ENCODE measurements at regions not wholly inside any gene's neighbourhood (a gene's known extent, or its start where the extent isn't known, plus 50 kb on each side); places are given as distances from the start of the nearest gene placed in this dataset.

DNA sequence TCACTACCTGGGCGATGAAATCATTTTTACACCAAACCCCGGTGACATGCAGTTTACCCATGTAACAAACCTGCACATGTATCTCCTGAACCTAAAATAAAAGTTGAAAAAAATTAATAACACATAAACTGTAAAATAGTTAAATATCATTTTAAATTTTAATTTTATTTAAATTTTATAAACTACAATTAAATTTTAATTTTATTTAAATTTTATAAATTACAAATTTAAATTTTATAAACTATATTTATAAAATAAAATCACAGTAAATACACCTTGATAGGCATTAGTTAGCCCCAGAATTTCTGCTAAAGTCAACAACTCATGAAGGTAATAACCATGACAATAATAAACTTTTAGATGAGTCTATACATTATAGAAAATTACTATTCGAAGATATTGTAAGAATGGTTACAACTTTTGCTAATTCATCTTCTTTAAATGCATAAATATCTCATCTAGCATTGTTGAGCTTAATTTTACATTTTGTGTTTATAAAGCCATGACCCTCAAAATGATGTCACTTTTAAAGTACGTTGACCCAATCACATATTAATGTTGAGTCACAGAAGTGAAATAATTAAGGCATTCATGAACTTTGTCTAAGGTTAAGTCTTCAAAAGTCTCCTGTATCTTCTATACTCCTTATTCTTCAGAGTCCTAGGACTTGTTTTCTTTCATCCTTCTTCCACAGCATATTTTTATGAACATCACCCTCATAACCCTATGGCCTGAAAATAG is 755.8 kb upstream of the LCORL start:
- Histone ChIP-seq H3K27me3 (replicated peaks; ENCODE audit: insufficient read depth, low read depth, low read length, poor library complexity) (no peaks in the 10 kb centered on the region), H3K9me3 (ENCODE audit: low read depth, low read length, poor library complexity, severe bottlenecking) (no peaks in the 10 kb centered on the region), H3K4me3 (ENCODE audit: low read depth, low read length, poor library complexity, severe bottlenecking) (no peak overlapping the region), H3K4me1 (ENCODE audit: insufficient read depth, low read length, poor library complexity, severe bottlenecking) (no peaks in the 10 kb centered on the region), H3K36me3 (ENCODE audit: insufficient read depth, low read length, poor library complexity, severe bottlenecking) (no peaks in the 10 kb centered on the region), H3K27ac (ENCODE audit: low read depth, low read length, poor library complexity, severe bottlenecking) (no peak overlapping the region)
- no peak for DNase-seq (ENCODE audit: low spot score)
- CTCF ChIA-PET: no interaction called here
- POLR2A ChIA-PET (ENCODE audit: low non-redundant PET): no interaction called here
- intact Hi-C loops (cut with micrococcal nuclease; ENCODE audit: unreplicated experiment): no loop called here
- no peak for TF ChIP-seq CTCF (conservative IDR thresholded peaks at IDR 0.05; ENCODE audit: low read depth, low read length)
- no peak for TF ChIP-seq EZH2 (IDR thresholded peaks at IDR 0.05; ENCODE audit: borderline replicate concordance, low read depth, low read length, poor library complexity, severe bottlenecking)
- BruUV-seq (replicated peaks): no TSS peak

DNA sequence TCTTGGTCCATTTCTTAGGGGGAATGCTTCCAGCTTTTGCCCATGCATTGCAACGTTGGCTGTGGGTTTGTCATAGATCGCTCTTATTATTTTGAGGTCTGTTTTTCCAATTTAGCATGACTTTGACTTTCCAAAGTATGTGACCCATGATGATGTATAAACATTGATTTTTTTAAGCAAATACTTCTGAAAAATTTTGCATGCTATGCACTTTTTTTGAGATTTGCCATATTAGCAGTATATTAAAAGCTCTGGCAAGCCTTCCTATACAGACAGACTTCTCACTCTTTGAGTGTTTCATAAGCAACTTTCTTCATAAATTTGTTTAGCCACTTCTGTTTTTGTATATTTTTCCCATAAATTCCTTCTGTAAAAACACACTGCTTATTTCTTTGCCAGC is 746.4 kb upstream of the LCORL start:
- Histone ChIP-seq H3K4me3 (ENCODE audit: low read depth, low read length, poor library complexity, severe bottlenecking) (no peak overlapping the region), H3K27me3 (replicated peaks; ENCODE audit: insufficient read depth, low read depth, low read length, poor library complexity) (no peaks in the 10 kb centered on the region), H3K9me3 (ENCODE audit: low read depth, low read length, poor library complexity, severe bottlenecking) (no peaks in the 10 kb centered on the region), H3K4me1 (ENCODE audit: insufficient read depth, low read length, poor library complexity, severe bottlenecking) (no peaks in the 10 kb centered on the region), H3K36me3 (ENCODE audit: insufficient read depth, low read length, poor library complexity, severe bottlenecking) (no peaks in the 10 kb centered on the region), H3K27ac (ENCODE audit: low read depth, low read length, poor library complexity, severe bottlenecking) (no peak overlapping the region)
- ChIA-PET POLR2A (ENCODE audit: low non-redundant PET) (no interaction called here), CTCF (no interaction called here)
- DNase-seq (ENCODE audit: low spot score): no peak
- no peak for TF ChIP-seq CTCF (conservative IDR thresholded peaks at IDR 0.05; ENCODE audit: low read depth, low read length)
- no peak for TF ChIP-seq EZH2 (IDR thresholded peaks at IDR 0.05; ENCODE audit: borderline replicate concordance, low read depth, low read length, poor library complexity, severe bottlenecking)
- BruUV-seq (replicated peaks): no TSS peak
- intact Hi-C loops (cut with micrococcal nuclease; ENCODE audit: unreplicated experiment): no loop called here

DNA sequence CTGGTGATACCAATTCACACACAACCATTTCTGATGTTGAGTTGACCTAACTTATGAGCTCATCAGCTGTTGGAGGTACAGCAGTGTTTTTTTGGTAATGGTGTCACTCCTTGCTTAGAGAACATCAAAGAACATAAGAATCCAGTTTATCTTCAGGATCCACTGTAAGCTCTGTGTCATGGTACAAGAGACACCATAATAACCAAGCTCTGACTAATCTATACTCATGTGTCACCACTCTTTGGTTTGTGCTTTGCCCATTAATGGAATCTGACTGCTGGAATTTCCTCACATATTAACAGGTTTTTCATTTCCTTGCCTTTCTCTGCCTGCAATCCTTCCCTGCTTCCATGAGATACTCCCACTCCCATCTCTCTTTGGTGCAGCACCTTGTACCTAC is 735.1 kb upstream of the LCORL start:
- no TSS peak for BruUV-seq (replicated peaks)
- Histone ChIP-seq H3K4me1 (ENCODE audit: insufficient read depth, low read length, poor library complexity, severe bottlenecking) (no peaks in the 10 kb centered on the region), H3K27ac (ENCODE audit: low read depth, low read length, poor library complexity, severe bottlenecking) (no peak overlapping the region), H3K9me3 (ENCODE audit: low read depth, low read length, poor library complexity, severe bottlenecking) (no peaks in the 10 kb centered on the region), H3K27me3 (replicated peaks; ENCODE audit: insufficient read depth, low read depth, low read length, poor library complexity) (peaks cover 3% of the 10 kb centered on the region), H3K36me3 (ENCODE audit: insufficient read depth, low read length, poor library complexity, severe bottlenecking) (no peaks in the 10 kb centered on the region), H3K4me3 (ENCODE audit: low read depth, low read length, poor library complexity, severe bottlenecking) (no peak overlapping the region)
- intact Hi-C loops (cut with micrococcal nuclease; ENCODE audit: unreplicated experiment): no loop called here
- CTCF ChIA-PET: no interaction called here
- DNase-seq (ENCODE audit: low spot score): no peak
- POLR2A ChIA-PET (ENCODE audit: low non-redundant PET): no interaction called here
- no peak for TF ChIP-seq CTCF (conservative IDR thresholded peaks at IDR 0.05; ENCODE audit: low read depth, low read length)
- TF ChIP-seq EZH2 (IDR thresholded peaks at IDR 0.05; ENCODE audit: borderline replicate concordance, low read depth, low read length, poor library complexity, severe bottlenecking): no peak
